Keratinocyte (primary cell): ENCODE measurements at regions not wholly inside any gene's neighbourhood (a gene's known extent, or its start where the extent isn't known, plus 50 kb on each side); places are given as distances from the start of the nearest gene placed in this dataset.

Experiments used
- DNase-seq: peaks from one replicate; pipeline ENCODE4 v3.0.0-alpha.2; 2011; ENCODE audit warnings: low read depth, missing footprints, low spot score
- FAIRE-seq: peaks from 2 replicates; lab custom pipeline; 2011; peaks lifted over from hg19 to GRCh38; lab: Jason Lieb, UNC
- H2AFZ ChIP-seq: 2 replicates; pipeline ENCODE4 v1.6.0; 2012; ENCODE audit warnings: low read length, control low read depth, inconsistent platforms; ENCODE audit not compliant: control insufficient read depth
- H3K27ac ChIP-seq: 2 replicates; pipeline ENCODE4 v1.5.1; 2011; ENCODE audit warnings: low read length; ENCODE audit not compliant: control insufficient read depth, insufficient read depth
- H3K27me3 ChIP-seq: 3 replicates; pipeline ENCODE4 v1.6.0; 2011; ENCODE audit warnings: low read length; ENCODE audit not compliant: control insufficient read depth, insufficient read depth; ENCODE audit errors: extremely low read depth
- H3K36me3 ChIP-seq, 2 experiments: 2 replicates in 1 of 2; 3 replicates in 1 of 2; pipeline ENCODE4 v1.5.1; 2011; ENCODE audit warnings: low read length in 2 of 2, mild to moderate bottlenecking in 1 of 2; ENCODE audit not compliant: control insufficient read depth in 2 of 2, insufficient read depth in 2 of 2; ENCODE audit errors: extremely low read depth in 1 of 2
- H3K4me1 ChIP-seq: 3 replicates; pipeline ENCODE4 v1.5.1; 2011; ENCODE audit warnings: low read length; ENCODE audit not compliant: control insufficient read depth, insufficient read depth; ENCODE audit errors: extremely low read depth
- H3K4me2 ChIP-seq: 3 replicates; pipeline ENCODE4 v1.6.0; 2011; ENCODE audit warnings: low read depth, low read length; ENCODE audit not compliant: control insufficient read depth, insufficient read depth; ENCODE audit errors: extremely low read depth
- H3K4me3 ChIP-seq, 3 experiments: fragments of 200-600 bp in 1 of 3; sonication (generic) in 1 of 3; 2 replicates in 2 of 3; 3 replicates in 1 of 3; pipeline ENCODE4 v1.5.1; 2011 to 2016; ENCODE audit warnings: low read length in 3 of 3, mild to moderate bottlenecking in 3 of 3, control low read depth in 2 of 3, inconsistent platforms in 1 of 3, low read depth in 1 of 3, mixed read lengths in 1 of 3, mixed run types in 1 of 3, moderate library complexity in 1 of 3; ENCODE audit not compliant: control insufficient read depth in 2 of 3, insufficient read depth in 2 of 3; ENCODE audit errors: extremely low read depth in 1 of 3
- H3K79me2 ChIP-seq: 2 replicates; pipeline ENCODE4 v1.6.0; 2012; ENCODE audit warnings: low read length; ENCODE audit not compliant: control insufficient read depth, insufficient read depth
- H3K9ac ChIP-seq: 3 replicates; pipeline ENCODE4 v1.6.0; 2011; ENCODE audit warnings: low read length; ENCODE audit not compliant: control insufficient read depth, insufficient read depth; ENCODE audit errors: extremely low read depth
- H3K9me1 ChIP-seq: 3 replicates; pipeline ENCODE4 v1.6.0; 2011; ENCODE audit warnings: low read length; ENCODE audit not compliant: control insufficient read depth, insufficient read depth; ENCODE audit errors: extremely low read depth
- H3K9me3 ChIP-seq: 2 replicates; pipeline ENCODE4 v1.5.1; 2012; ENCODE audit warnings: low read depth, low read length; ENCODE audit not compliant: control insufficient read depth
- H4K20me1 ChIP-seq: 3 replicates; pipeline ENCODE4 v1.6.0; 2011; ENCODE audit warnings: low read length; ENCODE audit not compliant: control insufficient read depth, insufficient read depth; ENCODE audit errors: extremely low read depth
- CTCF ChIP-seq, 3 experiments: IDR thresholded peaks in 1 of 3; conservative IDR thresholded peaks in 1 of 3; optimal IDR thresholded peaks in 1 of 3; 2 replicates in 2 of 3; 3 replicates in 1 of 3; pipeline versions ENCODE3 to v1.5.1; 2011; ENCODE audit warnings: low read length in 3 of 3, mild to moderate bottlenecking in 3 of 3, moderate library complexity in 2 of 3, control low read depth in 1 of 3, inconsistent platforms in 1 of 3; ENCODE audit not compliant: insufficient read depth in 2 of 3; ENCODE audit errors: extremely low read depth in 1 of 3
- EZH2 ChIP-seq: IDR thresholded peaks from one replicate; pipeline ENCODE4 v1.6.1; 2012; ENCODE audit warnings: inconsistent platforms, mild to moderate bottlenecking, low read length, moderate library complexity
- dilution Hi-C: fragments of 300-500 bp; cut with MboI; formaldehyde crosslinking; loops from one replicate; pipeline ENCODE4 v1.7.0; 2020; ENCODE audit warnings: low sequenced_read_pairs; ENCODE audit not compliant: extremely low pct_ligation_motif_present

GRCh38 chr2:16242906-16243305 is 302.6 kb downstream of the MYCN start:
- H2AFZ ChIP-seq: no peak overlapping the region
- no peak overlapping the region for H3K27ac ChIP-seq
- H3K9me1 ChIP-seq: no peaks in the 10 kb centered on the region
- H3K4me2 ChIP-seq: no peak overlapping the region
- H3K36me3 ChIP-seq: no peaks in the 10 kb centered on the region
- FAIRE-seq (no peak), DNase-seq (no peak)
- no peak overlapping the region for H3K4me3 ChIP-seq
- no peak overlapping the region for H3K9ac ChIP-seq
- no peaks in the 10 kb centered on the region for H3K79me2 ChIP-seq
- dilution Hi-C loops: no loop called here
- no peaks in the 10 kb centered on the region for H3K9me3 ChIP-seq
- H3K4me1 ChIP-seq: no peaks in the 10 kb centered on the region
- no peaks in the 10 kb centered on the region for H4K20me1 ChIP-seq
- no peaks in the 10 kb centered on the region for H3K27me3 ChIP-seq
- TF ChIP-seq CTCF (optimal IDR thresholded peaks at IDR 0.05 in 1 of 3, IDR thresholded peaks at IDR 0.05 in 1 of 3, conservative IDR thresholded peaks at IDR 0.05 in 1 of 3; ENCODE audit: extremely low read depth in 1 of 3, insufficient read depth in 2 of 3, low read length in 3 of 3) (no peak), EZH2 (no peak)

GRCh38 chr2:16241166-16242160 is 301.1 kb downstream of the MYCN start:
- Histone ChIP-seq H3K36me3 (no peaks in the 10 kb centered on the region), H3K27me3 (no peaks in the 10 kb centered on the region), H3K4me1 (no peaks in the 10 kb centered on the region), H3K27ac (no peak overlapping the region), H2AFZ (no peak overlapping the region), H3K79me2 (no peaks in the 10 kb centered on the region), H3K9me1 (no peaks in the 10 kb centered on the region), H3K9me3 (no peaks in the 10 kb centered on the region), H3K9ac (no peak overlapping the region), H3K4me3 (no peak overlapping the region), H3K4me2 (no peak overlapping the region), H4K20me1 (no peaks in the 10 kb centered on the region)
- dilution Hi-C loops: no loop called here
- DNase-seq: no peak
- TF ChIP-seq EZH2 (no peak), CTCF (optimal IDR thresholded peaks at IDR 0.05 in 1 of 3, IDR thresholded peaks at IDR 0.05 in 1 of 3, conservative IDR thresholded peaks at IDR 0.05 in 1 of 3; ENCODE audit: extremely low read depth in 1 of 3, insufficient read depth in 2 of 3, low read length in 3 of 3) (no peak)
- no peak for FAIRE-seq
